Testis (tissue), 2 donors: ENCODE measurements at regions not wholly inside any gene's neighbourhood (a gene's known extent, or its start where the extent isn't known, plus 50 kb on each side); places are given as distances from the start of the nearest gene placed in this dataset.

Experiments used
- CTCF ChIP-seq, 3 experiments: fragments of 450-650 bp in 2 of 3; fragments of 200-600 bp in 1 of 3; sonication (generic) in 1 of 3; IDR thresholded peaks; one replicate each; pipeline ENCODE4 v1.5.1; 2016 to 2019; ENCODE audit warnings: antibody characterized with exemption in 3 of 3, mild to moderate bottlenecking in 2 of 3, moderate library complexity in 1 of 3
- POLR2A ChIP-seq: fragments of 450-650 bp; IDR thresholded peaks from one replicate; pipeline ENCODE4 v1.6.1; 2017; ENCODE audit warnings: antibody characterized with exemption, mild to moderate bottlenecking, moderate library complexity

- TF ChIP-seq CTCF (IDR thresholded peaks at IDR 0.05) (no peak), POLR2A (no peak)
Observed at GRCh38 chr3:27945229-27945628, 223.1 kb upstream of the EOMES start.
